NCI-H2171 treated with DMSO at 0.1 percent for 48 hours (cell line): ENCODE measurements at regions not wholly inside any gene's neighbourhood (a gene's known extent, or its start where the extent isn't known, plus 50 kb on each side); places are given as distances from the start of the nearest gene placed in this dataset.

Experiments
- DNase-seq: peaks from one replicate; lab custom pipeline; 2025; lab: John Stamatoyannopoulos, UW

GRCh38 chrX:15191830-15192229, 78.1 kb downstream of the ASB9 start:
- no peak for DNase-seq

GRCh38 chrX:15188039-15188438, 81.8 kb downstream of the ASB9 start:
- no peak for DNase-seq

GRCh38 chrX:15177316-15177715, 92.6 kb downstream of the ASB9 start:
- DNase-seq: no peak

GRCh38 chrX:15173411-15173810, 96.5 kb downstream of the ASB9 start:
- DNase-seq: no peak

GRCh38 chrX:15170927-15171326, 99.0 kb downstream of the ASB9 start:
- no peak for DNase-seq

- peak; percentile 52 for DNase-seq
Observed at GRCh38 chrX:15167826-15168225, 102.1 kb downstream of the ASB9 start.

- no peak for DNase-seq
Observed at GRCh38 chrX:15165832-15166231, 104.1 kb downstream of the ASB9 start.

GRCh38 chrX:15163131-15163530, 106.8 kb downstream of the ASB9 start:
- no peak for DNase-seq

- DNase-seq: peak; percentile 44
Observed at GRCh38 chrX:15160558-15161095, 109.3 kb downstream of the ASB9 start.

GRCh38 chrX:15158736-15159406, 111.0 kb downstream of the ASB9 start:
- no peak for DNase-seq

GRCh38 chrX:15158350-15158735, 111.5 kb downstream of the ASB9 start:
- DNase-seq: no peak

- DNase-seq: no peak
Observed at GRCh38 chrX:15157624-15158023, 112.3 kb downstream of the ASB9 start.

GRCh38 chrX:15151267-15152186, 118.4 kb downstream of the ASB9 start:
- no peak for DNase-seq

GRCh38 chrX:15150586-15150985, 119.3 kb downstream of the ASB9 start:
- no peak for DNase-seq

GRCh38 chrX:15146515-15146914, 123.4 kb downstream of the ASB9 start:
- DNase-seq: no peak

GRCh38 chrX:15143825-15144121, 126.1 kb downstream of the ASB9 start:
- DNase-seq: no peak

GRCh38 chrX:15143050-15143824, 126.6 kb downstream of the ASB9 start:
- DNase-seq: peak; percentile 53

- no peak for DNase-seq
Observed at GRCh38 chrX:15142084-15142715, 127.7 kb downstream of the ASB9 start.

GRCh38 chrX:15136795-15137194, 133.1 kb downstream of the ASB9 start:
- no peak for DNase-seq

GRCh38 chrX:15129412-15129811, 140.5 kb downstream of the ASB9 start:
- no peak for DNase-seq

- no peak for DNase-seq
Observed at GRCh38 chrX:15128861-15129260, 141.0 kb downstream of the ASB9 start.

GRCh38 chrX:15127010-15127409, 142.9 kb downstream of the ASB9 start:
- DNase-seq: peak; percentile 0
